Stimulated activated CD4-positive, alpha-beta T cell treated with anti-CD3 and anti-CD28 coated beads, Interleukin-1b, Interleukin-23, amount 100 ng/mL, for 1 hour (primary cell): ENCODE measurements at regions not wholly inside any gene's neighbourhood (a gene's known extent, or its start where the extent isn't known, plus 50 kb on each side); places are given as distances from the start of the nearest gene placed in this dataset.
"Not testable (repeated sequence)": the region's sequence is repeated elsewhere in the genome, so short reads cannot be mapped to it uniquely, and the experiment has no call there.

Experiments used
- DNase-seq, 2 donors: peaks; one replicate each; pipeline ENCODE4 v3.0.0-alpha.2; 2020; ENCODE audit warnings: low read depth in 2 of 2

- not testable (repeated sequence) for DNase-seq
Observed at GRCh38 chr21:13923175-13923574, 287.6 kb downstream of the LIPI start.

GRCh38 chr21:13921455-13921854 lies 289.3 kb downstream of the LIPI start:
- not testable (repeated sequence) for DNase-seq

- DNase-seq = not testable (repeated sequence)
Observed at GRCh38 chr21:13907385-13907784, 297.8 kb downstream of the POTED start.

GRCh38 chr21:13896596-13897247 lies 287.1 kb downstream of the POTED start:
- not testable (repeated sequence) for DNase-seq

GRCh38 chr21:13893617-13894016 lies 284.0 kb downstream of the POTED start:
- DNase-seq = not testable (repeated sequence)

- not testable (repeated sequence) for DNase-seq
Observed at GRCh38 chr21:13893025-13893424, 283.4 kb downstream of the POTED start.

GRCh38 chr21:13892146-13892751 lies 282.7 kb downstream of the POTED start:
- DNase-seq = not testable (repeated sequence)

GRCh38 chr21:13889176-13889575 lies 279.6 kb downstream of the POTED start:
- DNase-seq = not testable (repeated sequence)

- not testable (repeated sequence) for DNase-seq
Observed at GRCh38 chr21:13883641-13884395, 274.2 kb downstream of the POTED start.

GRCh38 chr21:13877503-13877902 lies 267.9 kb downstream of the POTED start:
- not testable (repeated sequence) for DNase-seq

GRCh38 chr21:13876999-13877398 lies 267.4 kb downstream of the POTED start:
- not testable (repeated sequence) for DNase-seq

- not testable (repeated sequence) for DNase-seq
Observed at GRCh38 chr21:13874001-13874400, 264.4 kb downstream of the POTED start.

- DNase-seq = no peak
Observed at GRCh38 chr21:13854638-13855037, 245.1 kb downstream of the POTED start.

- not testable (repeated sequence) for DNase-seq
Observed at GRCh38 chr21:13850808-13851207, 241.2 kb downstream of the POTED start.

- not testable (repeated sequence) for DNase-seq
Observed at GRCh38 chr21:13849489-13849888, 239.9 kb downstream of the POTED start.

- not testable (repeated sequence) for DNase-seq
Observed at GRCh38 chr21:13846718-13847117, 237.1 kb downstream of the POTED start.

GRCh38 chr21:13844574-13844973 lies 235.0 kb downstream of the POTED start:
- DNase-seq = not testable (repeated sequence)

- DNase-seq = not testable (repeated sequence)
Observed at GRCh38 chr21:13843081-13843480, 233.5 kb downstream of the POTED start.

GRCh38 chr21:13827666-13828065 lies 218.1 kb downstream of the POTED start:
- DNase-seq = not testable (repeated sequence)

- no peak for DNase-seq
Observed at GRCh38 chr21:13827201-13827600, 217.6 kb downstream of the POTED start.

GRCh38 chr21:13826511-13826910 lies 216.9 kb downstream of the POTED start:
- not testable (repeated sequence) for DNase-seq

- DNase-seq = not testable (repeated sequence)
Observed at GRCh38 chr21:13825218-13825778, 215.7 kb downstream of the POTED start.
